A673 (cell line): ENCODE measurements at regions not wholly inside any gene's neighbourhood (a gene's known extent, or its start where the extent isn't known, plus 50 kb on each side); places are given as distances from the start of the nearest gene placed in this dataset.

Experiments used
- BruUV-seq: library from RNA; stranded (reverse); fragments of 400-500 nt; replicated peaks from 2 replicates; lab custom pipeline; 2021; lab: Mats Ljungman, UMichigan
- CTCF ChIA-PET: fragments of 300-600 bp; sonication (Branson Sonifier 250); formaldehyde crosslinking; loops from one replicate; lab custom pipeline; 2022; ENCODE audit warnings: antibody characterized with exemption; lab: Charles Lee
- POLR2A ChIA-PET: fragments of 300-600 bp; sonication (Branson Sonifier 250); formaldehyde crosslinking; loops from one replicate; lab custom pipeline; 2022; ENCODE audit warnings: antibody characterized with exemption; ENCODE audit not compliant: low non-redundant PET; lab: Charles Lee
- DNase-seq: peaks from one replicate; pipeline ENCODE4 v3.0.0-alpha.2; 2015; ENCODE audit warnings: low spot score
- H3K27ac ChIP-seq: fragments of 200-600 bp; sonication (generic); 2 replicates; pipeline ENCODE4 v1.5.1; 2016; ENCODE audit warnings: mixed run types, low read depth, mild to moderate bottlenecking, mixed read lengths, antibody characterized with exemption, low read length; ENCODE audit not compliant: poor library complexity, severe bottlenecking
- H3K27me3 ChIP-seq: fragments of 200-600 bp; sonication (generic); replicated peaks from 2 replicates; pipeline ENCODE4 v1.6.1; 2017; ENCODE audit warnings: mixed run types, low read depth, mild to moderate bottlenecking, mixed read lengths, antibody characterized with exemption, low read length; ENCODE audit not compliant: insufficient read depth, poor library complexity
- H3K36me3 ChIP-seq: fragments of 200-600 bp; sonication (generic); 2 replicates; pipeline ENCODE4 v1.6.1; 2016; ENCODE audit warnings: mixed run types, mild to moderate bottlenecking, mixed read lengths, antibody characterized with exemption, low read length; ENCODE audit not compliant: insufficient read depth, poor library complexity, severe bottlenecking
- H3K4me1 ChIP-seq: fragments of 200-600 bp; sonication (generic); 2 replicates; pipeline ENCODE4 v1.6.1; 2017; ENCODE audit warnings: mixed run types, mild to moderate bottlenecking, mixed read lengths, antibody characterized with exemption, low read length; ENCODE audit not compliant: insufficient read depth, poor library complexity, severe bottlenecking
- H3K4me3 ChIP-seq: fragments of 200-600 bp; sonication (generic); 2 replicates; pipeline ENCODE4 v1.5.1; 2016; ENCODE audit warnings: low read depth, mixed run types, mild to moderate bottlenecking, mixed read lengths, low read length; ENCODE audit not compliant: poor library complexity, severe bottlenecking
- H3K9me3 ChIP-seq: fragments of 200-600 bp; sonication (generic); 2 replicates; pipeline ENCODE4 v1.6.1; 2016; ENCODE audit warnings: mixed run types, low read depth, mild to moderate bottlenecking, mixed read lengths, antibody characterized with exemption, low read length; ENCODE audit not compliant: poor library complexity, severe bottlenecking
- EZH2 ChIP-seq: fragments of 200-600 bp; sonication (generic); IDR thresholded peaks from 2 replicates; pipeline ENCODE4 v1.6.1; 2017; ENCODE audit warnings: borderline replicate concordance, low read depth, mild to moderate bottlenecking, mixed read lengths, antibody characterized with exemption, low read length; ENCODE audit not compliant: poor library complexity, severe bottlenecking
- intact Hi-C: fragments of 100-400 bp; cut with micrococcal nuclease; formaldehyde crosslinking; loops from one replicate; pipeline ENCODE4 v1.10.0; 2022; ENCODE audit not compliant: unreplicated experiment
- TF ChIP-seq, protein P1 (sequence below): fragments of 300-800, 200-600 bp; sonication (generic); conservative IDR thresholded peaks from 2 replicates; pipeline ENCODE4 v1.5.1; 2017; ENCODE audit warnings: low read depth, mild to moderate bottlenecking, antibody characterized with exemption, low read length, moderate library complexity, mixed read lengths

DNA sequence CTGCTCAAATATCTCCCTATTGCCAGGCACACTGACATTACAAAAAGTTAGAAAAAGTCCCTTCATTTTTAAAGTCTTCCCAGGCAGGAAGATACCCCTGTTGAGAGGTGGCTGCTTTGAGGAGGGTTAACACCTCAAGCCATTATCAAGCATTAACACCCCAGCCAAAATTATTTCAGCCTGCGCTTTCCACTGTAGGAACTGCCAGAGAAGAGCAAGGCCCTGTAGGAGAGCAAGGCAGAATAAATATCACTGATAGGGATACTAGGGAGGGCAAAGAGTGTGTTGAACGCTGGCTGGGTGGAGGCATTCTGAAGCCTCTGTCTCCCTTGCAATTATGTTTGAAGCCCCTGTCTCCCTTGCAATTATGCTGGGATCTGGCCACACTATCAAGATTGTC is 1020.7 kb upstream of the CELF4 start:
- POLR2A ChIA-PET, result no interaction called here
- Histone ChIP-seq H3K4me3 (no peak overlapping the region), H3K27me3 (no peaks in the 10 kb centered on the region), H3K36me3 (no peaks in the 10 kb centered on the region), H3K27ac (no peak overlapping the region), H3K9me3 (no peaks in the 10 kb centered on the region), H3K4me1 (no peaks in the 10 kb centered on the region)
- TF ChIP-seq EZH2, result no peak
- TF ChIP-seq, protein P1, sequence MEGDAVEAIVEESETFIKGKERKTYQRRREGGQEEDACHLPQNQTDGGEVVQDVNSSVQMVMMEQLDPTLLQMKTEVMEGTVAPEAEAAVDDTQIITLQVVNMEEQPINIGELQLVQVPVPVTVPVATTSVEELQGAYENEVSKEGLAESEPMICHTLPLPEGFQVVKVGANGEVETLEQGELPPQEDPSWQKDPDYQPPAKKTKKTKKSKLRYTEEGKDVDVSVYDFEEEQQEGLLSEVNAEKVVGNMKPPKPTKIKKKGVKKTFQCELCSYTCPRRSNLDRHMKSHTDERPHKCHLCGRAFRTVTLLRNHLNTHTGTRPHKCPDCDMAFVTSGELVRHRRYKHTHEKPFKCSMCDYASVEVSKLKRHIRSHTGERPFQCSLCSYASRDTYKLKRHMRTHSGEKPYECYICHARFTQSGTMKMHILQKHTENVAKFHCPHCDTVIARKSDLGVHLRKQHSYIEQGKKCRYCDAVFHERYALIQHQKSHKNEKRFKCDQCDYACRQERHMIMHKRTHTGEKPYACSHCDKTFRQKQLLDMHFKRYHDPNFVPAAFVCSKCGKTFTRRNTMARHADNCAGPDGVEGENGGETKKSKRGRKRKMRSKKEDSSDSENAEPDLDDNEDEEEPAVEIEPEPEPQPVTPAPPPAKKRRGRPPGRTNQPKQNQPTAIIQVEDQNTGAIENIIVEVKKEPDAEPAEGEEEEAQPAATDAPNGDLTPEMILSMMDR, result no peak
- DNase-seq, result no peak
- no TSS peak for BruUV-seq
- CTCF ChIA-PET, result no interaction called here
- intact Hi-C loops, result no loop called here

DNA sequence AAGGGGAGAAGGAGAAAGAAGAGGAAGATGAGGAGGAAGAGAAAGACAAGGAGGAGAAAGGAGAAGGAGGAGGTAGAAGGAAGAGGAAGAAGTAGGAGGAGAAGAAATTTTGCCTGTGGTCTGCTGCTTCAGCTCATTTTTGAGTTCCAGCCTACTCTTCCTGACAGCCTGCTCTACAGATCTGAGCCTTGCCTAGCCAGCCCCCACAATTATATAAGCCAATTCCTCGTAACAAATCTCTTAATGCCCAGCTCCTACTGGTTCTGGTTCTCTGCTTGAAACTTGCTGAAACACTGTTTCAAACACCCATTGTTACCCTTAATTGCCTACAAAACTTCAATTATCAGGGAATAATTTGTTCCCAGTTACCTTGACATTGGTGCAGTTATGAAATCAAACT is 1014.2 kb upstream of the CELF4 start:
- Histone ChIP-seq H3K9me3 (no peaks in the 10 kb centered on the region), H3K4me1 (no peaks in the 10 kb centered on the region), H3K4me3 (no peak overlapping the region), H3K27me3 (no peaks in the 10 kb centered on the region), H3K27ac (no peak overlapping the region), H3K36me3 (no peaks in the 10 kb centered on the region)
- intact Hi-C loops, result no loop called here
- no peak for DNase-seq
- no TSS peak for BruUV-seq
- POLR2A ChIA-PET, result no interaction called here
- CTCF ChIA-PET, result no interaction called here
- TF ChIP-seq, protein P1, result no peak
- TF ChIP-seq EZH2, result no peak

DNA sequence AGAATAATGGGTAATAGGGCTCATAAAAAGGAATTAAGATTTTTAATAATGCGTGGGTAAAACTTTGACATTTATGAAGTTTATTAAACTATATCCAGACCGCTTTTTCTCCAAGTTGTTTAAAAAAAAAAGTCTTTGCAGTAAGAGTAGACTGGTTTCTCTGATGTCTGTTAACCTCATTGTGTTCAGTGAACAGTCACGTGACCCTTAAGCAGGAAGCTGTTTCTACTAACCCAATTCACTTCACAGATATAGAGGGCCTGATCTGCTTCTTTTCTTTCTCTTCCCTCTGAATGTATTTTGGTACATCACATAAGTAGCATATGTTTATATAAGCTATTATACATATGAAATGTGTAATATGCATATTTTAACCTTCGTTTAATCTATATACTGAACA is 1011.3 kb upstream of the CELF4 start:
- Histone ChIP-seq H3K27ac (no peak overlapping the region), H3K9me3 (no peaks in the 10 kb centered on the region), H3K27me3 (no peaks in the 10 kb centered on the region), H3K4me1 (no peaks in the 10 kb centered on the region), H3K36me3 (no peaks in the 10 kb centered on the region), H3K4me3 (no peak overlapping the region)
- no peak for DNase-seq
- ChIA-PET CTCF (no interaction called here), POLR2A (no interaction called here)
- intact Hi-C loops, result no loop called here
- TF ChIP-seq, protein P1, result no peak
- TF ChIP-seq EZH2, result no peak
- BruUV-seq, result no TSS peak
